ENCODE measurements at regions not wholly inside any gene's neighbourhood (a gene's known extent, or its start where the extent isn't known, plus 50 kb on each side); places are given as distances from the start of the nearest gene placed in this dataset.

DNA sequence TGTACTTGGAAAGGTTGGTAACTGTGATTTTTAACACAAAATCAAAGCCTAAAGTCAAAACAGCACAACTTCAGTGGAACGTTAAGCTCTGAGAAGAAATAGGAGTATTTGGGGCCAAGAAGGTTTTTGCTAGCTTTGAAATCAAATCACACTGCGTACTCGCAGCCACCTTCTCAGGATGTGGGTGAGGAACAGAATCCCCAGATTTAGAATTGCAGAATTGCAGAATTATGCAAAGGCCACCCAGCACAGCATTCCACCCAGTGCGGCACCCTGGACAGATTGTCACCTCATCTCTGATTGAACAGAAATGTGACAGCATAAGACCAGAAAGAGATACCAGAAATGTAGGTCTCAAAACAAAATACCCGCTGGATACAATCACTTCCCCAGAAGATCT is 181.1 kb downstream of the DHX15 start:
- Histone ChIP-seq H3K9me3 (no peaks in the 10 kb centered on the region), H3K4me1 (no peaks in the 10 kb centered on the region)
- intact Hi-C loops (cut with DNase I) = no loop called here

DNA sequence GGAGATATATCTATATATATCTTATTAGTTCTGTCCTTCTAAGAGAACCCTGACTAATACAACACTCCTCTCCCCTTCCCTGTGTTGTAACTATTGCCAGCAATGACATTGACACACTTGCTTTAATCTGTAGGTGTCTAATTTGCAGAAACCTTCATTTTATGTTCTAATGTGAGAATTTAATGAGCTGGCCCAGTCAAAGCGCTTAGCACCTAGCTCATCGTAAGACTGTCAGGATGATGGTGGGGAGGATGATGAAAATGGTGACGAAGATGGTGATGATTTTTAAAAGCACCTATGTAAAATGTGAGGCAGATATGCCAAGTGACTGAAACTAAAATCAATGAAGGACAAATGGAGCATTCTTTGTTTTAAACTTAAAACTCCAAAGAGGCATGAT is 183.8 kb downstream of the DHX15 start:
- Histone ChIP-seq H3K27ac (no peak overlapping the region), H3K36me3 (no peaks in the 10 kb centered on the region), H3K27me3 (no peaks in the 10 kb centered on the region), H3K4me1 (no peaks in the 10 kb centered on the region), H3K9me3 (no peaks in the 10 kb centered on the region), H3K4me3 (no peak overlapping the region), H3K9ac (ENCODE audit: low read depth in 2 of 2, low read length in 2 of 2) (no peak overlapping the region)
- intact Hi-C loops (cut with DNase I) = no loop called here
- TF ChIP-seq, protein P1, sequence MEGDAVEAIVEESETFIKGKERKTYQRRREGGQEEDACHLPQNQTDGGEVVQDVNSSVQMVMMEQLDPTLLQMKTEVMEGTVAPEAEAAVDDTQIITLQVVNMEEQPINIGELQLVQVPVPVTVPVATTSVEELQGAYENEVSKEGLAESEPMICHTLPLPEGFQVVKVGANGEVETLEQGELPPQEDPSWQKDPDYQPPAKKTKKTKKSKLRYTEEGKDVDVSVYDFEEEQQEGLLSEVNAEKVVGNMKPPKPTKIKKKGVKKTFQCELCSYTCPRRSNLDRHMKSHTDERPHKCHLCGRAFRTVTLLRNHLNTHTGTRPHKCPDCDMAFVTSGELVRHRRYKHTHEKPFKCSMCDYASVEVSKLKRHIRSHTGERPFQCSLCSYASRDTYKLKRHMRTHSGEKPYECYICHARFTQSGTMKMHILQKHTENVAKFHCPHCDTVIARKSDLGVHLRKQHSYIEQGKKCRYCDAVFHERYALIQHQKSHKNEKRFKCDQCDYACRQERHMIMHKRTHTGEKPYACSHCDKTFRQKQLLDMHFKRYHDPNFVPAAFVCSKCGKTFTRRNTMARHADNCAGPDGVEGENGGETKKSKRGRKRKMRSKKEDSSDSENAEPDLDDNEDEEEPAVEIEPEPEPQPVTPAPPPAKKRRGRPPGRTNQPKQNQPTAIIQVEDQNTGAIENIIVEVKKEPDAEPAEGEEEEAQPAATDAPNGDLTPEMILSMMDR (IDR thresholded peaks at IDR 0.05) = no peak
- DNase-seq = no peak

More for the DNA sequence above, 181.1 kb downstream of the DHX15 start:
- H3K9ac ChIP-seq (ENCODE audit: low read depth in 2 of 2, low read length in 2 of 2) = no peak overlapping the region
- H3K4me3 ChIP-seq = no peak overlapping the region
- no peaks in the 10 kb centered on the region for H3K27me3 ChIP-seq
- no peak overlapping the region for H3K27ac ChIP-seq
- no peak for DNase-seq
- TF ChIP-seq, protein P1 (IDR thresholded peaks at IDR 0.05) = no peak
- no peaks in the 10 kb centered on the region for H3K36me3 ChIP-seq

DNA sequence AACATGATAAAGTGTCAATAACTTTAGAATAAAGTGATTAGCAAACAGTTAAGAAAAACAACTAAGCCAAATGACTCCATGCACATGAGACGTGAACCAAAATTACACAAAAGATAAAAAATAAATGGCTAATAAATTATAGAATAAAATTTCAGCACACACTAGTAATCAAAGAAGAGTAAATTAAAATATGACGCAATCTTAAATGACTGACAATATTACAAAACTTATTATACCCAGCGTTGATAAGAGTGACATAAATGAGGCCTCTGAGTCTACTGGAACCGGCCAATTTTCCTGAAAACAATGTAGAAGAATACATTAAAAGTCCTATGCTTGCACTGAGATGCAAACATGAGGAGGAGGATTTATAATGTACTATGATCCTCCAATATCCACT is 187.4 kb downstream of the DHX15 start:
- Histone ChIP-seq H3K27ac (no peak overlapping the region), H3K9me3 (no peaks in the 10 kb centered on the region), H3K36me3 (no peaks in the 10 kb centered on the region), H3K4me1 (no peaks in the 10 kb centered on the region), H3K4me3 (no peak overlapping the region), H3K9ac (ENCODE audit: low read depth in 2 of 2, low read length in 2 of 2) (no peak overlapping the region), H3K27me3 (no peaks in the 10 kb centered on the region)
- intact Hi-C loops (cut with DNase I) = no loop called here
- no peak for DNase-seq
- TF ChIP-seq, protein P1 (IDR thresholded peaks at IDR 0.05) = no peak

DNA sequence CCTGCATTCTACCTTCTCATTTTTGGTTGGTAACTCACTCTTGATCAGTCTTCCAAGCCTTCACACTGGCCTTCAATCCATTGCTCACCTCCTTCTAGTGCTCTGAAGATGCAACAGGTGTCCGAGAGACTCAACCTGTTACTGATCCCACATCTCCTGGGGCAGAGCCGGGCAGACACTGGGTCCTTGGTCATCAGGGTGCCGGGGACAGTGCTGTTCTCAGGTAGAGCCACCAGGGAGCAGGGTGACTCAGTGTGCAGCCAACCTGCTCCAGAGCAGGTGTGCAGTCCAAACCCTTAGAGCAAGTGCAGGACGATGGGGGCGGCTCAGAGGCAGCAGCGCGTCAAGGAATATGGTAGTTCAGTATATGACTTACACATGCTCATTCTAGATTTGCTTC is 188.4 kb downstream of the DHX15 start:
- DNase-seq = no peak
- H3K27ac ChIP-seq = no peak overlapping the region
- H3K9ac ChIP-seq (ENCODE audit: low read depth in 2 of 2, low read length in 2 of 2) = no peak overlapping the region
- no peak overlapping the region for H3K4me3 ChIP-seq
- no peaks in the 10 kb centered on the region for H3K4me1 ChIP-seq
- intact Hi-C loops (cut with DNase I) = no loop called here
- no peaks in the 10 kb centered on the region for H3K27me3 ChIP-seq
- no peaks in the 10 kb centered on the region for H3K36me3 ChIP-seq
- no peaks in the 10 kb centered on the region for H3K9me3 ChIP-seq
- TF ChIP-seq, protein P1 (IDR thresholded peaks at IDR 0.05) = no peak

DNA sequence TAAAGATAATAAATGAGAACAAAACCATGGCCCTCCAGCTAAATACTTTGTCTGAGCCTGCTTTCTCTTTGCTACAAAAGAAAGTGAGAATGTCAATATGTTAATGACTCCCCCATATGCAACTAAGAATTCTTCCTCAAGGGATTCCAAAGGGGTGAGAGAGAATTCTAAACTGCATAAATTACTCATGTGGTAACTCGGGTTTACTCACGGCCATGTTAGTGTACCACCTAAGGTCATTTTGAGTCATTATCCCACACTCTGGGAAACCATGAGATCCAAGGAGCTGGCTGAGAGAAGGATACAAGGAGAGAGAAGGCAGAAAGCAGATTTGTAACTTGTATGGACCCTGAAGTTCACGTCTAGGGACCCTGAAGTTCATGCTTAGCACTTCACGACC is 190.3 kb downstream of the DHX15 start:
- no peak overlapping the region for H3K4me3 ChIP-seq
- no peaks in the 10 kb centered on the region for H3K36me3 ChIP-seq
- TF ChIP-seq, protein P1 (IDR thresholded peaks at IDR 0.05) = no peak
- no peak overlapping the region for H3K27ac ChIP-seq
- H3K4me1 ChIP-seq = no peaks in the 10 kb centered on the region
- H3K9ac ChIP-seq (ENCODE audit: low read depth in 2 of 2, low read length in 2 of 2) = no peak overlapping the region
- DNase-seq = no peak
- H3K27me3 ChIP-seq = no peaks in the 10 kb centered on the region
- intact Hi-C loops (cut with DNase I) = no loop called here
- H3K9me3 ChIP-seq = no peaks in the 10 kb centered on the region

DNA sequence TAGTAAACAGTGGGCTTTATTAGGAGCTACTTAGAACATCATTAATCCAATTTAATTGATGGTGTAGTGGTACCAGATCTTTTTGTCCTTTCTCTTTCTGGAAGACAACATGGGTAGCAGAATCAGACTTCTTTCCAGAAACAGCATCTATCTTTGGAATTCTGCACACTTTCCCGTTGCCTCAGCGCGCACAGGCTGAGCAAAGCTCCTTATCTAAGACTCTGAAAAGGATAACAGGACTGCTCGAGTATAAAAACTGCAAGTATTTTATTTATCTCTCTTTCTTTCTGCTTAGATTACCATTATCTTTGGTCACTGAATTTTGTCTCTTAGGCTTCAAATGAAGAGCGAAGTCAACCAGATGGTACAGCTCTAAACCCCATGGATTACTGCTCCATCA is 191.7 kb downstream of the DHX15 start:
- TF ChIP-seq, protein P1 (IDR thresholded peaks at IDR 0.05) = no peak
- H3K9ac ChIP-seq (ENCODE audit: low read depth in 2 of 2, low read length in 2 of 2) = no peak overlapping the region
- H3K27ac ChIP-seq = no peak overlapping the region
- no peak for DNase-seq
- H3K9me3 ChIP-seq = no peaks in the 10 kb centered on the region
- no peak overlapping the region for H3K4me3 ChIP-seq
- H3K4me1 ChIP-seq = no peaks in the 10 kb centered on the region
- H3K27me3 ChIP-seq = no peaks in the 10 kb centered on the region
- no peaks in the 10 kb centered on the region for H3K36me3 ChIP-seq
- intact Hi-C loops (cut with DNase I) = no loop called here

Data from colonic mucosa (tissue), 4 donors.